ENCODE measurements at regions not wholly inside any gene's neighbourhood (a gene's known extent, or its start where the extent isn't known, plus 50 kb on each side); places are given as distances from the start of the nearest gene placed in this dataset.

DNA sequence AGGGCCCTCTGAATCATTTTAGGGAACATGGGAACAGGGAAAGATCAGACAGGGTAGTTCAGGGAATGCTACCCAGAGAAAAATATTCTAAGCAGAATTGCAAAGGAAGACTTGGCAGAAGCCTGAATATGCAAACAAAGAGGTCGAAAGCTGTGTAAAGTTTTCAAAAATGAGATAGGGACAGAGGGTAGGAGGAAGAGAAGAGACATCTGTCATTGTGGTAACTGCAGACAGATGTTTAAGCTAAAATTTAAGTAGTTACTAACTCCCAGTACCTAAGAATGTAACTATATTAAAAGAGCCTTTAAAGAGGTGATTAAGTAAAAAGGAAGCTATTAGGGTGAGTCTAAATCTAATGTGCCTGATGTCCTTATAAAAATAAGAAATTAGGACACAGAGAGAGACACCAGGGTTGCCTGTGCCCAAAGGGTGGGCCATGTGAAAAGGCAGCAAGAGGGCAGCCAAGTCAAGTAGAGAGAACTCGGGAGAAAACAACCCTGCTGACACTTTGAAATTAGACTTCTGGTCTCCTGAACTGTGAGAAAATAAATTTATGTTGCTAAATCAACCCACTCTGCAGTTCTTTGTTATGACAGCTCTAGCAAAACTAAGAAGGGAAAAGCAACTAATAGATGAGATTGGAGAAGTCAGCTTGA, 1647.4 kb upstream of the C9orf72 start:
- no peak for TF ChIP-seq POLR2A (IDR thresholded peaks at IDR 0.05; ENCODE audit: low read depth, low read length)
- no peak for TF ChIP-seq RCOR1 (IDR thresholded peaks at IDR 0.05; ENCODE audit: insufficient replicate concordance, low read length)
